H9 (cell line): ENCODE measurements at regions not wholly inside any gene's neighbourhood (a gene's known extent, or its start where the extent isn't known, plus 50 kb on each side); places are given as distances from the start of the nearest gene placed in this dataset.

ENCODE experiments used
- DNase-seq: peaks from one replicate; pipeline ENCODE4 v3.0.0-alpha.2; 2017
- H2AFZ ChIP-seq: one replicate; pipeline ENCODE4 v1.6.1; 2013; ENCODE audit warnings: mild to moderate bottlenecking, low read length, control low read depth, moderate library complexity
- H2AK5ac ChIP-seq: 2 replicates; pipeline ENCODE4 v1.6.1; 2013; ENCODE audit warnings: low read length, control low read depth, mixed read lengths; ENCODE audit not compliant: insufficient read length
- H2BK120ac ChIP-seq: one replicate; pipeline ENCODE4 v1.6.1; 2013; ENCODE audit warnings: low read depth, mild to moderate bottlenecking, low read length, control low read depth, inconsistent platforms; ENCODE audit not compliant: poor library complexity, severe bottlenecking
- H2BK12ac ChIP-seq: 2 replicates; pipeline ENCODE4 v1.6.1; 2013; ENCODE audit warnings: low read length, control low read depth, mixed read lengths, low read depth; ENCODE audit not compliant: insufficient read length
- H2BK15ac ChIP-seq: 2 replicates; pipeline ENCODE4 v1.6.1; 2013; ENCODE audit warnings: low read depth, low read length, control low read depth
- H2BK20ac ChIP-seq: one replicate; pipeline ENCODE4 v1.6.1; 2013; ENCODE audit warnings: low read depth, mild to moderate bottlenecking, low read length, control low read depth, inconsistent platforms; ENCODE audit not compliant: poor library complexity, severe bottlenecking
- H2BK5ac ChIP-seq: 2 replicates; pipeline ENCODE4 v1.6.1; 2013; ENCODE audit warnings: low read length, control low read depth, mixed read lengths; ENCODE audit not compliant: insufficient read length
- H3K14ac ChIP-seq: 2 replicates; pipeline ENCODE4 v1.6.1; 2013; ENCODE audit warnings: low read length, control low read depth; ENCODE audit not compliant: insufficient read depth
- H3K18ac ChIP-seq: 2 replicates; pipeline ENCODE4 v1.6.1; 2013; ENCODE audit warnings: low read depth, mild to moderate bottlenecking, mixed read lengths, low read length, control low read depth; ENCODE audit not compliant: insufficient read length
- H3K23ac ChIP-seq: 2 replicates; pipeline ENCODE4 v1.6.1; 2013; ENCODE audit warnings: low read length, control low read depth, mixed read lengths, low read depth; ENCODE audit not compliant: insufficient read length
- H3K23me2 ChIP-seq: 2 replicates; pipeline ENCODE4 v1.6.1; 2013; ENCODE audit warnings: low read depth, mild to moderate bottlenecking, mixed read lengths, low read length, control low read depth; ENCODE audit not compliant: insufficient read length, poor library complexity, severe bottlenecking
- H3K27ac ChIP-seq: 2 replicates; pipeline ENCODE4 v1.5.1; 2013; ENCODE audit warnings: low read length, control low read depth, mixed read lengths, low read depth; ENCODE audit not compliant: insufficient read length
- H3K27me3 ChIP-seq: 2 replicates; pipeline ENCODE4 v1.6.1; 2013; ENCODE audit warnings: low read length, control low read depth, inconsistent platforms; ENCODE audit not compliant: insufficient read depth
- H3K4ac ChIP-seq: 2 replicates; pipeline ENCODE4 v1.6.1; 2013; ENCODE audit warnings: low read depth, mild to moderate bottlenecking, control low read depth, inconsistent platforms, low read length, moderate library complexity
- H3K4me1 ChIP-seq: 2 replicates; pipeline ENCODE4 v1.6.1; 2013; ENCODE audit warnings: low read length, control low read depth, inconsistent platforms; ENCODE audit not compliant: insufficient read depth
- H3K4me2 ChIP-seq: 2 replicates; pipeline ENCODE4 v1.6.1; 2013; ENCODE audit warnings: low read length, control low read depth, mixed read lengths; ENCODE audit not compliant: insufficient read length, insufficient read depth
- H3K56ac ChIP-seq: 2 replicates; pipeline ENCODE4 v1.6.1; 2013; ENCODE audit warnings: low read depth, mild to moderate bottlenecking, mixed read lengths, low read length, control low read depth; ENCODE audit not compliant: insufficient read length
- H3K79me1 ChIP-seq: 2 replicates; pipeline ENCODE4 v1.6.1; 2013; ENCODE audit warnings: low read depth, mild to moderate bottlenecking, moderate library complexity, low read length, control low read depth, inconsistent platforms; ENCODE audit not compliant: insufficient read depth, poor library complexity, severe bottlenecking
- H3K79me2 ChIP-seq: 2 replicates; pipeline ENCODE4 v1.6.1; 2013; ENCODE audit warnings: low read length, control low read depth, inconsistent platforms; ENCODE audit not compliant: insufficient read depth
- H3K9ac ChIP-seq: 2 replicates; pipeline ENCODE4 v1.6.1; 2013; ENCODE audit warnings: low read length, control low read depth, mixed read lengths; ENCODE audit not compliant: insufficient read length; ENCODE audit errors: extremely low read depth
- H3K9me3 ChIP-seq: one replicate; pipeline ENCODE4 v1.6.1; 2013; ENCODE audit warnings: low read depth, low read length, inconsistent platforms; ENCODE audit not compliant: control insufficient read depth
- H3T11ph ChIP-seq: one replicate; pipeline ENCODE4 v1.6.1; 2013; ENCODE audit warnings: mild to moderate bottlenecking, low read length, control low read depth, inconsistent platforms
- H4K20me1 ChIP-seq: one replicate; pipeline ENCODE4 v1.6.1; 2013; ENCODE audit not compliant: control insufficient read depth, insufficient read length, insufficient read depth
- H4K5ac ChIP-seq: 2 replicates; pipeline ENCODE4 v1.6.1; 2013; ENCODE audit warnings: low read depth, mild to moderate bottlenecking, mixed read lengths, low read length, control low read depth; ENCODE audit not compliant: insufficient read length
- H4K8ac ChIP-seq: replicated peaks from 2 replicates; pipeline ENCODE4 v1.6.1; 2013; ENCODE audit warnings: low read length, control low read depth, mixed read lengths, low read depth; ENCODE audit not compliant: insufficient read length
- H4K91ac ChIP-seq: 2 replicates; pipeline ENCODE4 v1.6.1; 2013; ENCODE audit warnings: low read depth, mild to moderate bottlenecking, moderate library complexity, mixed read lengths, low read length, control low read depth; ENCODE audit not compliant: insufficient read length
- H3K27ac Mint-ChIP-seq, 3 experiments: 2 replicates in 2 of 3; 3 replicates in 1 of 3; pipeline ENCODE4 v1.8.0; 2020 to 2021; ENCODE audit warnings: mixed read lengths in 3 of 3, mild to moderate bottlenecking in 1 of 3, moderate library complexity in 1 of 3
- H3K27me3 Mint-ChIP-seq: 2 replicates; pipeline ENCODE4 v1.8.0; 2021; ENCODE audit warnings: low read depth, mild to moderate bottlenecking, moderate library complexity, mixed read lengths
- H3K36me3 Mint-ChIP-seq, 3 experiments: 2 replicates in 2 of 3; 3 replicates in 1 of 3; pipeline ENCODE4 v1.8.0; 2020 to 2021; ENCODE audit warnings: low read depth in 3 of 3, mixed read lengths in 3 of 3; ENCODE audit not compliant: insufficient read depth in 1 of 3
- H3K4me1 Mint-ChIP-seq, 2 experiments: 2 replicates each; pipeline ENCODE4 v1.8.0; 2020; ENCODE audit warnings: mixed read lengths in 2 of 2
- H3K4me3 Mint-ChIP-seq, 2 experiments: 2 replicates in 1 of 2; 3 replicates in 1 of 2; pipeline ENCODE4 v1.8.0; 2020 to 2021; ENCODE audit warnings: mild to moderate bottlenecking in 2 of 2, mixed read lengths in 2 of 2, moderate library complexity in 1 of 2
- H3K9me3 Mint-ChIP-seq, 2 experiments: 2 replicates in 1 of 2; 3 replicates in 1 of 2; pipeline ENCODE4 v1.8.0; 2020; ENCODE audit warnings: mild to moderate bottlenecking in 2 of 2, mixed read lengths in 2 of 2, moderate library complexity in 1 of 2
- CTCF ChIP-seq: fragments of 200-600 bp; sonication (generic); conservative IDR thresholded peaks from 3 replicates; pipeline ENCODE4 v1.8.0; 2021; ENCODE audit warnings: antibody characterized with exemption, mild to moderate bottlenecking
- WGBS: extraction: QIAGEN DNeasy Blood & Tissue Kit; methylation state at CpG from one replicate; pipeline ENCODE4 v1.1.7; 2013; ENCODE audit warnings: missing lambda C conversion rate, low lambda C conversion rate, mixed read lengths; ENCODE audit not compliant: insufficient read length; ENCODE audit errors: extremely low coverage; 5-methylcytosine and 5-hydroxymethylcytosine counted together

GRCh38 chr22:22973336-22973735 is 85.7 kb downstream of the IGLL5 start:
- no peak for TF ChIP-seq CTCF
- Histone ChIP-seq H3K4ac (no peak overlapping the region), H3K4me2 (no peak overlapping the region), H3T11ph (no peak overlapping the region), H4K20me1 (no peaks in the 10 kb centered on the region), H3K14ac (no peak overlapping the region), H2BK12ac (no peak overlapping the region), H3K56ac (no peak overlapping the region), H3K23ac (no peak overlapping the region), H2AFZ (no peak overlapping the region), H3K9me3 (no peaks in the 10 kb centered on the region), H2AK5ac (no peak overlapping the region), H4K8ac (no peak overlapping the region), H2BK5ac (no peak overlapping the region), H3K27ac (no peak overlapping the region), H2BK120ac (no peak overlapping the region), H3K18ac (no peak overlapping the region), H4K91ac (no peak overlapping the region), H4K5ac (no peak overlapping the region), H3K4me1 (no peaks in the 10 kb centered on the region), H3K79me1 (no peaks in the 10 kb centered on the region), H2BK15ac (no peak overlapping the region), H3K27me3 (no peaks in the 10 kb centered on the region; the same call in none of the 2 replicates), H3K9ac (no peak overlapping the region), H2BK20ac (no peak overlapping the region), H3K79me2 (no peaks in the 10 kb centered on the region), H3K23me2 (no peaks in the 10 kb centered on the region)
- Mint-ChIP-seq H3K36me3 (no peaks in the 10 kb centered on the region), H3K4me1 (no peaks in the 10 kb centered on the region), H3K4me3 (no peak overlapping the region), H3K9me3 (no peaks in the 10 kb centered on the region), H3K27me3 (peaks cover 97% of the 10 kb centered on the region), H3K27ac (no peak overlapping the region)
- DNase-seq, result no peak
- WGBS, result no CpG with 5 or more reads among the region's 3 CpGs
